T-cell (primary cell): ENCODE measurements at regions not wholly inside any gene's neighbourhood (a gene's known extent, or its start where the extent isn't known, plus 50 kb on each side); places are given as distances from the start of the nearest gene placed in this dataset.

Experiments used
- ATAC-seq, 4 experiments: fragments of 200-7000 bp in 3 of 4; fragments of 150-1000 bp in 1 of 4; cut with Tn5 transposase; replicated peaks in 1 of 4; 1 replicate in 3 of 4; 2 replicates in 1 of 4; pipeline ENCODE4 v1.10.0; 2021; ENCODE audit warnings: moderate library complexity in 3 of 4, mild to moderate bottlenecking in 2 of 4, moderate number of reproducible peaks in 1 of 4
- CTCF ChIA-PET, 2 donors: fragments of 300-600 bp; sonication (Branson Sonifier 250); formaldehyde crosslinking; loops; one replicate each; lab custom pipeline; 2022; ENCODE audit warnings: antibody characterized with exemption in 2 of 2; lab: Charles Lee
- POLR2A ChIA-PET, 2 donors: fragments of 300-600 bp; sonication (Branson Sonifier 250); formaldehyde crosslinking; loops; one replicate each; lab custom pipeline; 2022; ENCODE audit warnings: antibody characterized with exemption in 2 of 2; lab: Charles Lee
- DNase-seq, 35 experiments: peaks; one replicate each; pipeline versions ENCODE4 v3.0.0 to v3.0.0-alpha.2; 2013 to 2023
- H3K27ac ChIP-seq: one replicate; pipeline ENCODE4 v1.5.1; 2013; ENCODE audit warnings: low read length
- H3K27me3 ChIP-seq, 2 experiments: replicated peaks in 1 of 2; 1 replicate in 1 of 2; 2 replicates in 1 of 2; pipeline versions ENCODE4 v1.6.1 to v1.7.0; 2013; ENCODE audit warnings: low read length in 1 of 2, mixed read lengths in 1 of 2; ENCODE audit not compliant: control insufficient read depth in 2 of 2, insufficient read depth in 2 of 2; ENCODE audit errors: extremely low read depth in 1 of 2
- H3K36me3 ChIP-seq, 2 donors: 1 replicate in 1 of 2; 2 replicates in 1 of 2; pipeline versions ENCODE4 v1.6.1 to v1.7.0; 2013; ENCODE audit warnings: low read length in 1 of 2; ENCODE audit not compliant: control insufficient read depth in 2 of 2, insufficient read depth in 1 of 2; ENCODE audit errors: extremely low read depth in 1 of 2
- H3K4me1 ChIP-seq, 2 experiments: 1 replicate in 1 of 2; 2 replicates in 1 of 2; pipeline versions ENCODE4 v1.6.1 to v1.7.0; 2013; ENCODE audit warnings: low read length in 2 of 2, mixed read lengths in 1 of 2; ENCODE audit not compliant: insufficient read depth in 2 of 2, control insufficient read depth in 1 of 2; ENCODE audit errors: extremely low read depth in 1 of 2
- H3K4me3 ChIP-seq, 2 donors: 1 replicate in 1 of 2; 2 replicates in 1 of 2; pipeline versions ENCODE4 v1.5.1 to v1.7.0; 2013; ENCODE audit warnings: mild to moderate bottlenecking in 2 of 2, low read length in 1 of 2, moderate library complexity in 1 of 2; ENCODE audit not compliant: control insufficient read depth in 1 of 2; ENCODE audit errors: extremely low read depth in 1 of 2
- H3K9me3 ChIP-seq: 2 replicates; pipeline ENCODE4 v1.7.0; 2013
- H3K27ac Mint-ChIP-seq, 2 donors: one replicate each; pipeline ENCODE4 v1.8.0; 2020 to 2021; ENCODE audit warnings: mild to moderate bottlenecking in 2 of 2, mixed read lengths in 2 of 2
- H3K27me3 Mint-ChIP-seq, 2 donors: one replicate each; pipeline ENCODE4 v1.8.0; 2021 to 2022; ENCODE audit warnings: mixed read lengths in 2 of 2
- H3K36me3 Mint-ChIP-seq: one replicate; pipeline ENCODE4 v1.8.0; 2021; ENCODE audit warnings: mixed read lengths
- H3K4me1 Mint-ChIP-seq, 3 donors: one replicate each; pipeline ENCODE4 v1.8.0; 2020 to 2022; ENCODE audit warnings: mixed read lengths in 3 of 3, mild to moderate bottlenecking in 1 of 3
- H3K4me3 Mint-ChIP-seq, 3 donors: one replicate each; pipeline ENCODE4 v1.8.0; 2020 to 2022; ENCODE audit warnings: mild to moderate bottlenecking in 3 of 3, mixed read lengths in 3 of 3, moderate library complexity in 3 of 3
- H3K9me3 Mint-ChIP-seq, 3 donors: one replicate each; pipeline ENCODE4 v1.8.0; 2020 to 2022; ENCODE audit warnings: mixed read lengths in 3 of 3
- WGBS: methylation state at CpG from one replicate; pipeline ENCODE4 v1.1.5; 2013; ENCODE audit warnings: missing lambda C conversion rate; ENCODE audit not compliant: insufficient coverage; 5-methylcytosine and 5-hydroxymethylcytosine counted together

GRCh38 chrX:39222346-39223113 is 421.3 kb downstream of the MID1IP1 start:
- Histone ChIP-seq H3K9me3 (no peaks in the 10 kb centered on the region), H3K27ac (no peak overlapping the region), H3K4me3 (no peak overlapping the region), H3K4me1 (no peaks in the 10 kb centered on the region), H3K36me3 (no peaks in the 10 kb centered on the region), H3K27me3 (peaks cover 0 to 2% of the 10 kb centered on the region in 2 experiments)
- peaks cover 0 to 2% (median 2%) of the 10 kb centered on the region in 3 donors for H3K4me1 Mint-ChIP-seq
- ChIA-PET POLR2A (no interaction called here), CTCF (no interaction called here)
- H3K27ac Mint-ChIP-seq = no peak overlapping the region
- WGBS = no CpG with 5 or more reads among the region's 4 CpGs
- DNase-seq = no peak
- ATAC-seq = no peak
- H3K4me3 Mint-ChIP-seq = no peak overlapping the region
- H3K36me3 Mint-ChIP-seq = no peaks in the 10 kb centered on the region
- H3K9me3 Mint-ChIP-seq = no peaks in the 10 kb centered on the region
- H3K27me3 Mint-ChIP-seq = peaks cover 2 to 23% of the 10 kb centered on the region in 2 donors

DNA sequence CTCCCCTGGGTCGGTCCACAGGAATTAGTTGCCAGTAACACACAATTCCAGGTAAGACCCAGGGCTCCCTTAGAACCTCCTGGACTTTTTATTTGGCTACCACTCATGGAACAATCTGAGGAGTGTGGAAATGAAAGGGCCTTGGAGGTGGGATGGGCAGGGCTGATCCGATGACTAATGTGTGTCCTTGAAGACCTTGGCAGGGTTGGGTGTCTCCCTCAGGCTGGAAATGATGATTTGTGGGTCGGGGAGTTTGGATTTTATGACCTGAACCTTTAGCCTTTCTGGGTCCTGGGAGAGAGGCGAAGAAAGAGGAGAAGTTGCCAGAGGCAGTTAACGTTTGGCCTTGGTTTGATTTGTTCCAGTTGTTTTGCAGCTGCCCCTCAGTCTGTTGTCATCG is 425.0 kb downstream of the MID1IP1 start:
- Histone ChIP-seq H3K4me1 (peaks cover 0 to 2% of the 10 kb centered on the region in 2 experiments), H3K36me3 (no peaks in the 10 kb centered on the region), H3K9me3 (no peaks in the 10 kb centered on the region), H3K27me3 (no peaks in the 10 kb centered on the region), H3K4me3 (no peak overlapping the region), H3K27ac (no peak overlapping the region)
- POLR2A ChIA-PET = no interaction called here
- WGBS = 91% methylated on average over 3 of the region's 6 CpGs
- H3K4me1 Mint-ChIP-seq = peaks cover 0 to 7% (median 6%) of the 10 kb centered on the region in 3 donors
- CTCF ChIA-PET = no interaction called here
- H3K36me3 Mint-ChIP-seq = no peaks in the 10 kb centered on the region
- H3K27ac Mint-ChIP-seq = no peak overlapping the region
- DNase-seq = no peak
- no peak for ATAC-seq
- H3K4me3 Mint-ChIP-seq = no peak overlapping the region
- H3K27me3 Mint-ChIP-seq = peaks cover 0 to 12% of the 10 kb centered on the region in 2 donors
- no peaks in the 10 kb centered on the region for H3K9me3 Mint-ChIP-seq

- ChIA-PET CTCF (no interaction called here), POLR2A (no interaction called here)
- no peaks in the 10 kb centered on the region for H3K36me3 Mint-ChIP-seq
- H3K27ac Mint-ChIP-seq = no peak overlapping the region
- H3K27me3 ChIP-seq = no peaks in the 10 kb centered on the region
- H3K9me3 Mint-ChIP-seq = no peaks in the 10 kb centered on the region
- DNase-seq (no peak), ATAC-seq (no peak)
- peaks cover 0 to 15% of the 10 kb centered on the region in 2 donors for H3K27me3 Mint-ChIP-seq
- no peaks in the 10 kb centered on the region for H3K9me3 ChIP-seq
- no CpG with 5 or more reads among the region's 2 CpGs for whole genome bisulfite sequencing
- H3K4me3 Mint-ChIP-seq = no peak overlapping the region
- H3K4me3 ChIP-seq = no peak overlapping the region
- H3K4me1 Mint-ChIP-seq = peaks cover 0 to 7% (median 6%) of the 10 kb centered on the region in 3 donors
- H3K36me3 ChIP-seq = no peaks in the 10 kb centered on the region
- peaks cover 0 to 2% of the 10 kb centered on the region in 2 experiments for H3K4me1 ChIP-seq
- H3K27ac ChIP-seq = no peak overlapping the region
These were observed 426.1 kb downstream of the MID1IP1 start for GRCh38 chrX:39227371-39227770.

DNA sequence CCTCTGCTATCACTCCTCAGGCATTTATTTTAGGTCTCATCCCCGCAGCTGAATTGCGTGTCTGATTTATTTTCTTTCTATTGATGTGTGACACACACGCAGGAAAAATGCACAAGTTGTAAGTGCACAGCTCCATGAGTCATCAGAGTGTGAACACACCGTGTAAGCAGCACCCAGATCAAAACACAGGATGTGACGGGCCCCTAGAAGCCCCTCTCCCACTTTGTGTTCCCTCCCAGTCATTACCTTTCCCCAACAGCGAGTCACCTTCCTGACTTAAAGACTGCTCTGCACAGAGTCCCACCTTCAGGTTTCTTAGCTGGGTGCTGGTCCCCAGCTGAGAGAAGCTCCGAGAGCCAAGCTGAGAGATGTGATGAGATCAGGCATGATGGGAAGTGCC is 436.7 kb downstream of the MID1IP1 start:
- H3K36me3 Mint-ChIP-seq = no peaks in the 10 kb centered on the region
- H3K4me3 Mint-ChIP-seq = no peak overlapping the region
- H3K9me3 Mint-ChIP-seq = no peaks in the 10 kb centered on the region
- no peaks in the 10 kb centered on the region for H3K4me1 ChIP-seq
- H3K36me3 ChIP-seq = no peaks in the 10 kb centered on the region
- H3K27ac Mint-ChIP-seq = no peak overlapping the region
- peaks cover 0 to 2% (median 0%) of the 10 kb centered on the region in 3 donors for H3K4me1 Mint-ChIP-seq
- WGBS = 20% methylated on average over 1 of the region's 7 CpGs
- H3K27me3 ChIP-seq = peaks cover 0 to 2% of the 10 kb centered on the region in 2 experiments
- CTCF ChIA-PET = interaction anchor here in 1 of 2 donors (0.5 to 0.7 kb wide), 2 partner anchors 79 to 105 kb away, joined by 3 to 5 read pairs; no protein-coding TSS in a partner anchor
- no peak for DNase-seq
- no peak overlapping the region for H3K4me3 ChIP-seq
- no peak for ATAC-seq
- no peak overlapping the region for H3K27ac ChIP-seq
- POLR2A ChIA-PET = no interaction called here
- no peaks in the 10 kb centered on the region for H3K9me3 ChIP-seq
- peaks cover 0 to 8% of the 10 kb centered on the region in 2 donors for H3K27me3 Mint-ChIP-seq

- Histone ChIP-seq H3K36me3 (no peaks in the 10 kb centered on the region), H3K4me3 (no peak overlapping the region), H3K9me3 (no peaks in the 10 kb centered on the region), H3K4me1 (no peaks in the 10 kb centered on the region), H3K27ac (no peak overlapping the region), H3K27me3 (no peaks in the 10 kb centered on the region)
- WGBS = no CpG with 5 or more reads among the region's 1 CpG
- H3K27ac Mint-ChIP-seq = no peak overlapping the region
- H3K4me1 Mint-ChIP-seq = peaks cover 0 to 2% (median 0%) of the 10 kb centered on the region in 3 donors
- DNase-seq (peak in 5 of 35 experiments; percentile 1 to 54 (median 9)), ATAC-seq (peak in 1 of 4 experiments; percentile 23)
- H3K36me3 Mint-ChIP-seq = no peaks in the 10 kb centered on the region
- H3K4me3 Mint-ChIP-seq = no peak overlapping the region
- POLR2A ChIA-PET = no interaction called here
- H3K9me3 Mint-ChIP-seq = no peaks in the 10 kb centered on the region
- CTCF ChIA-PET = interaction anchor here (1.0 to 1.4 kb wide), 2 partner anchors 8 to 79 kb away, joined by 3 to 4 read pairs; no protein-coding TSS in a partner anchor
- peaks cover 0 to 8% of the 10 kb centered on the region in 2 donors for H3K27me3 Mint-ChIP-seq
These were observed 440.9 kb downstream of the MID1IP1 start for GRCh38 chrX:39242187-39242586.

- WGBS = no CpG with 5 or more reads among the region's 1 CpG
- no peak overlapping the region for H3K27ac ChIP-seq
- CTCF ChIA-PET = no interaction called here
These were observed 442.9 kb downstream of the MID1IP1 start for GRCh38 chrX:39244147-39244546.

More at GRCh38 chrX:39244147-39244546, 442.9 kb downstream of the MID1IP1 start:
- DNase-seq (no peak), ATAC-seq (no peak)
- no peaks in the 10 kb centered on the region for H3K9me3 ChIP-seq
- H3K4me1 ChIP-seq = no peaks in the 10 kb centered on the region
- POLR2A ChIA-PET = no interaction called here
- H3K27me3 Mint-ChIP-seq = peaks cover 0 to 3% of the 10 kb centered on the region in 2 donors
- H3K27ac Mint-ChIP-seq = no peak overlapping the region
- no peaks in the 10 kb centered on the region for H3K27me3 ChIP-seq
- no peaks in the 10 kb centered on the region for H3K36me3 Mint-ChIP-seq
- no peaks in the 10 kb centered on the region for H3K9me3 Mint-ChIP-seq
- H3K4me3 Mint-ChIP-seq = no peak overlapping the region
- H3K4me1 Mint-ChIP-seq = no peaks in the 10 kb centered on the region
- H3K36me3 ChIP-seq = no peaks in the 10 kb centered on the region
- H3K4me3 ChIP-seq = no peak overlapping the region
